Fibroblast of peridontal ligament (primary cell): ENCODE measurements at regions not wholly inside any gene's neighbourhood (a gene's known extent, or its start where the extent isn't known, plus 50 kb on each side); places are given as distances from the start of the nearest gene placed in this dataset.

Experiments
- DNase-seq: peaks from one replicate; pipeline ENCODE4 v3.0.0-alpha.2; 2010; ENCODE audit errors: extremely low read depth

DNA sequence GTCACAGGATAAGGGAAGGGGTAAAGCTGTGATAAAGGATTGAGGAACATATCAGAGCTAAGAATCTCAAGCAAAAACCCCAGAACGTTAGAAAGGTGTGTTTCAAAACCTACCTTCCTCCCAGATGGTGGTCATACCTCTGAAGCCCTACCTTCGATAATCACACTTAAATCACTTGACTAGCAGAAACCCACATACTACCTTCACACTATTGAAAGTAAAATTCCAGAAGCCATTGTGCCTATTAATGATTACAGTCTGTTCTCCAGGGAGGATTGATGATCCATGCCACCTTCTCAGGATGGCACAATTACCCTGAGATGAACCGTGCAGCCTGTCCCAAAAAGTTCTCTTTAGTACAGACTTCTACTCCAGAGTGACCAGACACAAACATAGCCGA is 72.3 kb upstream of the SOX4 start:
- DNase-seq, result no peak

GRCh38 chr6:21522143-21522747 is 71.3 kb upstream of the SOX4 start:
- no peak for DNase-seq

GRCh38 chr6:21522797-21523456 is 70.6 kb upstream of the SOX4 start:
- DNase-seq, result no peak

- DNase-seq, result no peak
Measured at GRCh38 chr6:21523652-21524051, 69.9 kb upstream of the SOX4 start.

DNA sequence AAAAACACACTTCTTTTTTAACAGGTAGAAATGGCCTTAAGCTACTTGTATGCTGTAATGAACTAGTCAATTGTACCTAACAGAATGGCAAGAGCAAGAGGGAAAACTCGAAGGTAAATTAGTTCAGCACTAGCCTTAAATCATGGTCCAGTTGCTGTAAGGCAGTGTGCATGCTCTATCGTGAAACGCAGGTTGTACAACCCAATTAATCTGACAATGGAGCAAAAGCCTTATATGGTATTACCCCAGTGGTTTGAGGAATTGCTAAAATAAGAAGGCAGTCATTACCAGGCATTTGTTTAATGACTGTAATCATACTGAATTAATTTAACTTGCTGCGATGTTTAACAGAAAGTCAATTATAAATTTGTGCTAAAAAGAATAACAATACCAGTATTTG is 69.3 kb upstream of the SOX4 start:
- DNase-seq, result no peak

- no peak for DNase-seq
Measured at GRCh38 chr6:21526974-21527373, 66.6 kb upstream of the SOX4 start.

GRCh38 chr6:21527731-21528130 is 65.8 kb upstream of the SOX4 start:
- DNase-seq, result no peak

GRCh38 chr6:21529431-21529830 is 64.1 kb upstream of the SOX4 start:
- no peak for DNase-seq

DNA sequence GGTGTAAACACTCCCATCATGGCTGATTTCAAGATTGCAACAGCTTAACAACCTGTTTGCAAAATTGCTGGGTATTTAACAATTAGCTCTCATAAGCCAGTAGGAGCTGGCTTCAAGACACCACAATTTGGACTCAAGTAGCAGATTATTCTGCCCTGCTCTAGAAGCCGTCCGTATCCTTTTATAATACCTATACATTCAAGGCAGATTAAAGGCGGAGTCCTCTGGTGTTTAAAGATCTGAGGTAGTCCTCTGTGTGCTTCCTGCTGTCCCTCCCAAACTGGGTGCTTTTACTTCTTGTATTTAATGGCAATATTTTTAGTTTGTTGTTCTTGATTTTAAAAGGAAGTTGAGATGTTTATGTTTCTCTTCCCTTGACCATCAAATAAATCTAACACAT is 62.2 kb upstream of the SOX4 start:
- no peak for DNase-seq

- no peak for DNase-seq
Measured at GRCh38 chr6:21533678-21534077, 59.9 kb upstream of the SOX4 start.

GRCh38 chr6:21536280-21536766 is 57.2 kb upstream of the SOX4 start:
- no peak for DNase-seq

GRCh38 chr6:21537637-21538036 is 55.9 kb upstream of the SOX4 start:
- DNase-seq, result no peak

DNA sequence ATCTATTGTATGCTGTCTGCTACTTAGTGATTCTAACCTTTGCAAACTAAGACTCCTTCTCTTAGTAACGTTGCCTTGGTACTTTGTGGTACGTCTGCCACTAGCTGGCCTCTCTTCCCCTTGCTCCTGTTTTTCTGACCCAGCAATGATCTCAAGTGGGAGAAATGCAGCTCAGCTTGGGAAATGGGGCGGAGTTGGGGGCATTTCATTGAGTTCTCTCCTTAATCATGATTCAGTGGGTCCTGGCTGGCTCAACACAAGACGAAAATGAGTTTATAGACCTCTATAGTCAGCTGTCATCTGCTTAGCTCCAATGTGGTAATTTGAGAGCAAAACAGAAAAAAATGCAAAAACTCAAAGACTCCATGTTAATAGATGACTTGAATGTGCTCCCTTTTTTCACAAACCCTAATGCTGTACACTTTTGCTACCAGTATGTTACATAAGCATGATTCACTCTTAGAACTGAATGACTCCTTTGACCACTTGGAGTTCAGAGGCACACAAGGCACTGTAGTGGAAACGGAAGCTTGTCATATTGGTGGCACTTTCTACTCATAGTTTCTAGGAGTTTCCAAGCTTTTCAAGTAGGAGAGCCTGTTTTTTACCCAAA is 55.3 kb upstream of the SOX4 start:
- peak; percentile 41 for DNase-seq

GRCh38 chr6:21539621-21540100 is 53.9 kb upstream of the SOX4 start:
- DNase-seq, result no peak
